Omental fat pad (tissue), 3 donors: ENCODE measurements at regions not wholly inside any gene's neighbourhood (a gene's known extent, or its start where the extent isn't known, plus 50 kb on each side); places are given as distances from the start of the nearest gene placed in this dataset.

Experiments used
- ATAC-seq: fragments of 150-250 bp; one replicate; pipeline ENCODE4 v1.9.1; 2016; ENCODE audit warnings: mild to moderate bottlenecking, moderate library complexity; ENCODE audit not compliant: low FRiP score
- DNase-seq: peaks from one replicate; pipeline ENCODE4 v3.0.0-alpha.2; 2019; ENCODE audit warnings: low spot score
- TF ChIP-seq, protein P1 (sequence below), 3 donors: fragments of 450-650 bp; IDR thresholded peaks; one replicate each; pipeline ENCODE4 v1.5.1; 2016 to 2017; ENCODE audit warnings: antibody characterized with exemption in 3 of 3, mild to moderate bottlenecking in 3 of 3, moderate library complexity in 2 of 3

DNA sequence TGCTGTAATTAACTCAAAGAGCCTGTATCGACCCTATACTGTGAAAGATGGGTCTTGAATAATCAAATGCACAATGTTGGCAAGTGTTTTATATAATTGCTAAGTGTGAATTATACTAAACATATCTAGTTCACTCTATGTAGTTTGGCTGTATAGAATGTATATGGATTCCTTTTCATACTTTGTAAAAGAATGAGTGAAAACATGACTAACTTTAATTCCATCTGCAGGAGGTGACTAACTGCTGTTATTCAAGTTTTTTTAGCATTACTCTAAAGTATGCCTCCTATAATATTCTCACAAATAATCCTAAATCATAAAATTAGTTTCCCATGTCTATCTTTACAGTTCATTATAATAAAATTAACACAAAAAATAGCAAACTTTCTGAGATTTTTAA lies 394.0 kb upstream of the MON1B start:
- DNase-seq: no peak
- TF ChIP-seq, protein P1, sequence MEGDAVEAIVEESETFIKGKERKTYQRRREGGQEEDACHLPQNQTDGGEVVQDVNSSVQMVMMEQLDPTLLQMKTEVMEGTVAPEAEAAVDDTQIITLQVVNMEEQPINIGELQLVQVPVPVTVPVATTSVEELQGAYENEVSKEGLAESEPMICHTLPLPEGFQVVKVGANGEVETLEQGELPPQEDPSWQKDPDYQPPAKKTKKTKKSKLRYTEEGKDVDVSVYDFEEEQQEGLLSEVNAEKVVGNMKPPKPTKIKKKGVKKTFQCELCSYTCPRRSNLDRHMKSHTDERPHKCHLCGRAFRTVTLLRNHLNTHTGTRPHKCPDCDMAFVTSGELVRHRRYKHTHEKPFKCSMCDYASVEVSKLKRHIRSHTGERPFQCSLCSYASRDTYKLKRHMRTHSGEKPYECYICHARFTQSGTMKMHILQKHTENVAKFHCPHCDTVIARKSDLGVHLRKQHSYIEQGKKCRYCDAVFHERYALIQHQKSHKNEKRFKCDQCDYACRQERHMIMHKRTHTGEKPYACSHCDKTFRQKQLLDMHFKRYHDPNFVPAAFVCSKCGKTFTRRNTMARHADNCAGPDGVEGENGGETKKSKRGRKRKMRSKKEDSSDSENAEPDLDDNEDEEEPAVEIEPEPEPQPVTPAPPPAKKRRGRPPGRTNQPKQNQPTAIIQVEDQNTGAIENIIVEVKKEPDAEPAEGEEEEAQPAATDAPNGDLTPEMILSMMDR (IDR thresholded peaks at IDR 0.05): no peak
- no peak for ATAC-seq

DNA sequence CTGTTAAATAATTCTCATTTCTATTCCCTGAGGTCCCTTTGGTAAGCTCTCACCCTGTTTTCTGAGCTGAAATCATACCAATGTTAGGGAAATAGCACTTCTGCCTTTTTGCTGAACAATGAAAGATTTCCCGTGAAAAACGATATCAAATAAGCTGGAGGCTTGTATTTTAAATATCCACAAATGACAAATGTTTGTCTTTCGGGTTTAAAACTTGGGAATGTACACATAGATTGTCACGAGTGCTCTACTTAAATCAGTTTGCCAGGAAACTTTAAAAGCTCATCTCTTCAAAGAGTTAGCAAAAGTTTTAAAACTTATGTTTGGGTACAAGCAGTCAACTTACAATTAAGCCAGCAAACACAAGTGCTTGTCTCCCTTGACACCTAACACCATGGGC lies 393.5 kb upstream of the MON1B start:
- TF ChIP-seq, protein P1 (IDR thresholded peaks at IDR 0.05): no peak
- ATAC-seq (no peak), DNase-seq (no peak)

DNA sequence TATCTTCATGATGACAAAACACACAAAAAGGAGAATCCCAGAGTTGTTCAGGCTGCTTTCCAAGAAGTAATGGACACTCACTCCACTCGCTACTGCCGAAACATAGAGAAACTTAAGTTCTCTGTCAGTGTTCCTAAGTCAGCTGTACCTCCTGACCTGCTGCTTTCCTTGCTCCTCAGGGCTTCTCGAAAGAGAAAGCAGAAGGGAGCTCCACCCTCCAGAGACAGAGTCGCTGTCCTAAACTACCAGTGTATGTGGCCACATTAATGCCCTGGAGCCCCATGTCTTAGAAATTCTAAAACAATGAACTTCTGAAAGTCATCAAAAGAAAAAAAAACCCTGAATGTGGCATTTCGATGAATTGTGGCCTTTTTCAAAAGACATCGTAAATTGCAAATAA lies 390.8 kb upstream of the MON1B start:
- DNase-seq (no peak), ATAC-seq (no peak)
- TF ChIP-seq, protein P1 (IDR thresholded peaks at IDR 0.05): no peak

DNA sequence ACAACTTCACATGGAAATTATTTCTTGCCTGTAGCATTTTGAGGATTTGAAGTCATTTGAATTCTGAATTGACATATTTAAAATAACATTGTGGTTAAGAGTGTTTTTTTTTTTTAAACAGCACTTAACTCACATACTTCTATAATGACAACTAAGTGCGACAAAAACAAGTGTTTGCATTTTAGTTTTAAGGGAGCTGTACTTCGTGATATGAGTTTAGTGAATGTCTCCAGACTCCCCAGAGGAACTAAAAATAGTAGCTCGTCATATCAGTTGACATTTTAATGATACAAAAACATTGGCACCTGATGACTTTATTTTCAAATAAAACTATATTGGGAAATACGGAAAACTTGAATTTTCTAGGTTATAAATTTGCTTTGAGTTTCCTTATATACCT lies 389.6 kb upstream of the MON1B start:
- TF ChIP-seq, protein P1 (IDR thresholded peaks at IDR 0.05): no peak
- DNase-seq (no peak), ATAC-seq (no peak)

DNA sequence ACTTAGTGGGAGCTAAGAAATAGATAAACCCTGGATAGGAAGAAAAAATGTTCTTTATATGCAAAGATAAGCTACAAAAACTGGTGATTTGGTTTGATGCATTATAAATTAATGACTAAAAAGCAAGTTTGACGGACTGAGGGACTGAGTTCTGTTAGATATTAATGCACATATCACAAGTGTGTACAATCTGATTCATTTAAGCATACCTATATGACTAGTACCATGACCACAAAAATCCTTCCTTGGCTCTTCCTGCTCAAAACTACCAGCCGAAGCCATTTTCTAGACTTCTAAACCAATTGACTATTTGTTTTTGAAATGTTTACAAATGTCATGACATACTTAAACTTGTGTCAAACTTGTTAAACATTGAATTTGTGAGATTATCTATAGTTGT lies 374.5 kb upstream of the MON1B start:
- ATAC-seq (no peak), DNase-seq (no peak)
- TF ChIP-seq, protein P1 (IDR thresholded peaks at IDR 0.05): no peak

DNA sequence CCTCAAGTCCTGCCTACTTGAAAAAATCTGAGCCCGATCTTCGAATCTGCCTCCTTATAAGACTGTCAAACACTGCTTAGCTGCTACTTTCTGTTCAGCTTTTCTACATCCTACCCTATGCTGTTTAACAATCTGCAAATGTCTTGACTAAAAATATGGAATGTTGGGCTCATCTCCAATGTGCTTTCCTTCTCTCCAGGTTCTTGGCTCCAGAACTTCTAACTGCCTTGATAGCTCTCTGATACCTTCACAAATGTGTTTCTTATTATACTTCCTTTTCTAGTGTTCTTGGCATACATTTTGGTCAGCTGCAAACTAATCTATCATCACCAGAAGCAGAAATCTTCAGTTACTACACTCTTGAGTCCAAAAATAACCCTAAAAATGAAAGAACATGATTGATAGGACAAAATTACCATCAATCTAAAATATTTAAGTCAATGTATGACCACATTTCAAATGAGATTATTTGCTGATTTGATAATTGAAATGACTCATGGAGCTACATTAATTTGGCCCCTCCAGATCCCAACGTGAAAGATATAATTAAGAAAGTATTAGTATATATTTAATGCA lies 372.3 kb upstream of the MON1B start:
- DNase-seq (no peak), ATAC-seq (no peak)
- TF ChIP-seq, protein P1 (IDR thresholded peaks at IDR 0.05): no peak

DNA sequence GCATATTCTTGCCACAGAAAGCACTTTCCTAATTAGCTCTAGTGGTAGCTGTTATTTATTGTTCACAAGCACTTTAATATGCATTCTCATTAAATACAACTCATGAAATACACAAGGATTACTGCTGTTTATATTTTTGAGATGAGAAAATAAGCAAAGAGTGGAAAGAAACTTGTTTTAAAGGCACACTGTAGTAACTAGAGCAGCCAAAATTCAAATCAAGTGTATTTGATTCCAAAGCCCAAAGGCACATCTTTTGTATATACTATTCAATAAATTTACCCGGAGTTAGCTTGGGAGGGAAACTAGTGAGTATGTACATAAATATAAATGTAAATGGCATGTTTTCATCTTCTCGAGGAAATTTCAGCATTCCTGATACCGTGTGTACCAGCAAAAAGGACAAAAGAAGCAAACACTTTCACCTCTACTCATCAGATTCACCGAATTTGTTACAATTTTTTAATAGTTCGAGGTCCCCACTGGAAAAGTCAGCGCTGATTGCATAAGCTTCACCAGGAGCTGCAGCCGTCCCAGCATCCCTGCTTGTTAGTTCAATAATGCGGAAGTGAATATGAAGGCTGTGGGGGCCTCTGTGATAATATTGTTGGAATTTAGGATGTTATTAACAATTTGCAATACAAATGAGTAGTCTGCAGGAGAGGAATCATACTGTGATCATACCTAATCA lies 371.6 kb upstream of the MON1B start:
- TF ChIP-seq, protein P1 (IDR thresholded peaks at IDR 0.05): no peak
- ATAC-seq: no peak
- DNase-seq: no peak
